ENCODE measurements at regions not wholly inside any gene's neighbourhood (a gene's known extent, or its start where the extent isn't known, plus 50 kb on each side); places are given as distances from the start of the nearest gene placed in this dataset.

DNA sequence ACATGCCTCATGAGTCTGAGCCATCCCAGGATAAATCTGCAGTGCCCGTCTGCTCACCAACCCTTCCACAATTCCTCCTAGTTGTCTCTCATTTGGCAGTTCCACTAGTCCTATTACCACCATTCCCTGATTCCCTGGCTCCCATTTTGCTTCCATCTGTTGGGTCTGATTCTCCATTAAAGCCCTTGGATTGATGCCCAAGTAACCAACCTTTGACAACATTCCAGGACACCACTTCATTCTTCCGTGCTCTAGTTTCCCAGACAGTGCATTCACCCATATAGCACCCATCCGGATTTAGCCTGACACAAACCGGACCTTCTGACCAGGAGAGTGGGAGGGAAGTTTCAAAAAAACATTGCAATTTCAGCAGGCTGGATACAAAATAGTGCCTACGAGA lies 189.4 kb upstream of the PALMD start:
- TF ChIP-seq, protein P1, sequence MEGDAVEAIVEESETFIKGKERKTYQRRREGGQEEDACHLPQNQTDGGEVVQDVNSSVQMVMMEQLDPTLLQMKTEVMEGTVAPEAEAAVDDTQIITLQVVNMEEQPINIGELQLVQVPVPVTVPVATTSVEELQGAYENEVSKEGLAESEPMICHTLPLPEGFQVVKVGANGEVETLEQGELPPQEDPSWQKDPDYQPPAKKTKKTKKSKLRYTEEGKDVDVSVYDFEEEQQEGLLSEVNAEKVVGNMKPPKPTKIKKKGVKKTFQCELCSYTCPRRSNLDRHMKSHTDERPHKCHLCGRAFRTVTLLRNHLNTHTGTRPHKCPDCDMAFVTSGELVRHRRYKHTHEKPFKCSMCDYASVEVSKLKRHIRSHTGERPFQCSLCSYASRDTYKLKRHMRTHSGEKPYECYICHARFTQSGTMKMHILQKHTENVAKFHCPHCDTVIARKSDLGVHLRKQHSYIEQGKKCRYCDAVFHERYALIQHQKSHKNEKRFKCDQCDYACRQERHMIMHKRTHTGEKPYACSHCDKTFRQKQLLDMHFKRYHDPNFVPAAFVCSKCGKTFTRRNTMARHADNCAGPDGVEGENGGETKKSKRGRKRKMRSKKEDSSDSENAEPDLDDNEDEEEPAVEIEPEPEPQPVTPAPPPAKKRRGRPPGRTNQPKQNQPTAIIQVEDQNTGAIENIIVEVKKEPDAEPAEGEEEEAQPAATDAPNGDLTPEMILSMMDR (IDR thresholded peaks at IDR 0.05), result no peak

DNA sequence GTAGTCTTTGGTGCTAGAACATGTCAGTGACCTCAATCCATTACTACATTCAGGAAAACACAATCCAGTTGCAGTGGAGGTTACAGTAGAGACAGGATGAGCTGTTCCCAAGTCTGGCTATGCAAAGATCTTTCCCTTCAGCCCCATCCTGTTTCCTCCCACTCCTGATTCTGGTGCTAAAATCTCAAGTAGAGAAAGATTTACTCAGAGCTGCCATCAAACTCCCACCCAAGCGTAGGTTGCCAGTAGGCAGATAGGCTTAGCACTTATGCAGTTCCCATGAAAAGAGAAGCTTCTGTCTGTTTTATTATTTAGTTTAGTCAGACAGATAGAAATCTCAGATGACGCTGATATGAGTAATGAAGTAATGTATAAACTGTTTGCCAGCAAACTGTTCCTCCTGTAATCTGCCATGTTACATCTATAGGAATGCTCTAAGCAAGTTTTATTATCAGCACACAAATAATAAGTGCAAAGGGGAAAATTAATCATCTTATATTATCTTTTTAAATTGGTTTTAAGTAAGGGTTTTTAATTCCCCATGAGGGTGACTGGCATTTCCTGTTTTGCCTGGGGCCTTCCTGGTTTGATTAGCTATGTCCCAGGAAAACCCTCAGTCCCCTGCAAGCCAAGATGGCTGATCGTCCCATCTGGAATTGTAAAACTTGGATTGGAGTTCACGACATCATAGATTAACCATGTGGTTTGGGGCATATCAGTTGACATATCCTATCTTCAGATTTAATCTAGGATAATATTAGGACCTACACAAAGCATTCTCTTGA lies 188.3 kb upstream of the PALMD start:
- TF ChIP-seq, protein P1 (IDR thresholded peaks at IDR 0.05), result no peak

DNA sequence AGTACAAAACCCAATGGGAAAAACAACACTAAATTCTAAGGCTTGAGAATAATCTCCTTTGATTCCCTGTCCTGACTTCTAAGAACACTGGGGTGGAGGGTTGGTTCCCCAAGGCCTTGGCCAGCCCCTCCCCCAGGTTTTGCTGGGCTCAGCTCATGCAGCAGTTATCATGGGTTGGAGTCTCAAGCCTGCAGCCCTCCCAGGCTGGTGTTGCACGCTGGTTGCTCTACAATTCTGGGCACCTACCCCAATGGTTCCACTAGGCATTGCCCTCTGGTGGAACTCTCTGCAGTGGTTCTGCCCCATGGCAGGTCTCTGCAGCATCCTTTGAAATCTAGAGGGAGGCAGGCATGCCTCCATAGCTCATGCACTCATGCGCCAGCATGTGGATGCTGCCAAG lies 184.4 kb upstream of the PALMD start:
- TF ChIP-seq, protein P1 (IDR thresholded peaks at IDR 0.05), result no peak

DNA sequence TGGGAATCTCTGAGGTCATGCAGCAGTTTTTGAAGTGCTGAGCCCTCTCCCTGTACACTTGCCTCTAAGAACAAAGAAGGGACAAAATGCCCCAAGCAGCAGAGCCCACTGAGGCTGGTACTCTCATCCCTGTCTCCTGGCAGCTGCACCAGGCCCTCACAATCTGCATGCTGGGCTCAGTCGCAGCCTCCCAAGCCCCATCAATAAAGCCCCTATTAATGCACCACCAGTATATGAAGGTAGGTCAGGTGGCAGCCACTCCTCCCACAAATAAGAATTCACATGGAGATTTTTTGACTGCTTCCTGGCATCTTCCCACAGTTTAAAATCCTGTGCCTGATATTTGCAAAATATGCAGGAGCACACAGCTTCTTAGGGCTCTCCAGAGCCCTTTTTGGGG lies 181.2 kb upstream of the PALMD start:
- TF ChIP-seq, protein P1 (IDR thresholded peaks at IDR 0.05), result no peak

DNA sequence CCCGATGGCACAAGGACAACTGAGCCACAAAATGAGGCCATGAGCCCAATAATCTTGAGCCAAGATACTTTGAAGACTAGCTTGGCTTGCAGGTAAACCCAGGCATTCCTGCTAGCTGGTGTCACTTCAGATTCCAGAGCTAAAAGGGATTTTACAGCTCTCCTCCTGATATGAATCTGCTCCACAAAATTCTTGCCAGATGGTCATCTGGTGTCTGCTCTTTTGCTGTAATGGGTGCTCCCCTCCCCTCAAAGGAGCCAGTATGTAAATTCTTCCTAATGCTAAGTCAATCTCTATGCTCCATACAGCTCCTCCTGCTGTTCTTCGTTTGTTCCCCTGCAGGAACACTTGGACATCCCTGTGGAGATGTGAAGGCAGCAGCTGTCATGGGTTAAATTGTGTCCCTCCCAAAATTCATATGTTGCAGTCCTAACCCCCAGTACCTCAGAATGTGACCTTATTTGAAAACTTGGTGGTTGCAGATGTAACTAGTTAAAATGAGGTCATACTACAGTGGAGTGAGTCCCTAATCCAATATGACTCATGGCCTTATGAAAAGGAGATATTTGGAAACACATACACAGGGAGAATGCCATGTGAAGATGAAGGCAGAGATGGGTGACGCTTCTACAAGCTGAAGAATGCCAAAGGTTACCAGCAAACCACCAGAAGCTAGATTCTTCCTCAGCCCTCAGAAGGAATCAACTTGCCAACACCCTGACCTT lies 180.6 kb upstream of the PALMD start:
- TF ChIP-seq, protein P1 (IDR thresholded peaks at IDR 0.05), result no peak

DNA sequence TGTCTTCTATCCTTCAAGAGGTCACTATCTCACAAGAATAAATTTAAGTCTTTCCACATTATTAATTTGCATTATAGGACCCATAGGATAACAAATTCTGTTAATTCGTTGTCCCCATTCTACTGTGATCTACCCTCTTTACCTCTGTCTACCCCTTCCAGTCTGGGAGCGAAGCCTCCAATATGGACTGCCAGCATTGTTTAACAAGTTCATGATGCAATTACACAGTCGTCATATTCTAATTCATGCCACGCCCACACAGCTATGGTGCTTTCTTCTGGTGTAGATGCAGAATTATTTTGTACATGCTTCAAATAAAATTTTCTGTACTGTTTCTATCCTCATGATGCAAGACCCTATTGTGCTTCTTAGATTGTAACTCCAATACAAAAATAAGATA lies 178.3 kb upstream of the PALMD start:
- TF ChIP-seq, protein P1 (IDR thresholded peaks at IDR 0.05), result no peak

DNA sequence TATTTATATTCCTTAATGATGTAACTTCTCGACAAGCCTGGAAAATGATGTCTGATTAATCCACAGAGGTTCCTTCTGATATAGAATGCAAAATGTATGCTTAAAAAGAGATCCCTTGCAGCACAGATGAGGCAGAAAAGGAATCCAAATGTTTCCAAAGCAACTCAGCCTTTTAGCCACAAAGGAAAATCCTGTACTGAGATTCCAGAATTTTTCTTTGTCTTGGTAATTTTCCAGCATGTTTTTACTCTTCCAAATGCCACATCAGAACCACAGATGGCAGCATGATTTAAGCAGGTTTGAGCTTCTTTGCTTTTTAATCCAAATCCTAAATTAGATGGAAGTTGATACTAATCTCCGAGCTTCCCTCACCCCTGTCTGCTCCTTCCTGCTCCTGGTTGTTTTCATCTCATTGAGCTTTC lies 176.4 kb upstream of the PALMD start:
- TF ChIP-seq, protein P1 (IDR thresholded peaks at IDR 0.05), result no peak
